H9 (cell line): ENCODE measurements at regions not wholly inside any gene's neighbourhood (a gene's known extent, or its start where the extent isn't known, plus 50 kb on each side); places are given as distances from the start of the nearest gene placed in this dataset.

Experiments used
- DNase-seq: peaks from one replicate; pipeline ENCODE4 v3.0.0-alpha.2; 2017
- H2AFZ ChIP-seq: one replicate; pipeline ENCODE4 v1.6.1; 2013; ENCODE audit warnings: mild to moderate bottlenecking, low read length, control low read depth, moderate library complexity
- H2AK5ac ChIP-seq: 2 replicates; pipeline ENCODE4 v1.6.1; 2013; ENCODE audit warnings: low read length, control low read depth, mixed read lengths; ENCODE audit not compliant: insufficient read length
- H2BK120ac ChIP-seq: one replicate; pipeline ENCODE4 v1.6.1; 2013; ENCODE audit warnings: low read depth, mild to moderate bottlenecking, low read length, control low read depth, inconsistent platforms; ENCODE audit not compliant: poor library complexity, severe bottlenecking
- H2BK12ac ChIP-seq: 2 replicates; pipeline ENCODE4 v1.6.1; 2013; ENCODE audit warnings: low read length, control low read depth, mixed read lengths, low read depth; ENCODE audit not compliant: insufficient read length
- H2BK15ac ChIP-seq: 2 replicates; pipeline ENCODE4 v1.6.1; 2013; ENCODE audit warnings: low read depth, low read length, control low read depth
- H2BK20ac ChIP-seq: one replicate; pipeline ENCODE4 v1.6.1; 2013; ENCODE audit warnings: low read depth, mild to moderate bottlenecking, low read length, control low read depth, inconsistent platforms; ENCODE audit not compliant: poor library complexity, severe bottlenecking
- H2BK5ac ChIP-seq: 2 replicates; pipeline ENCODE4 v1.6.1; 2013; ENCODE audit warnings: low read length, control low read depth, mixed read lengths; ENCODE audit not compliant: insufficient read length
- H3K14ac ChIP-seq: 2 replicates; pipeline ENCODE4 v1.6.1; 2013; ENCODE audit warnings: low read length, control low read depth; ENCODE audit not compliant: insufficient read depth
- H3K18ac ChIP-seq: 2 replicates; pipeline ENCODE4 v1.6.1; 2013; ENCODE audit warnings: low read depth, mild to moderate bottlenecking, mixed read lengths, low read length, control low read depth; ENCODE audit not compliant: insufficient read length
- H3K23ac ChIP-seq: 2 replicates; pipeline ENCODE4 v1.6.1; 2013; ENCODE audit warnings: low read length, control low read depth, mixed read lengths, low read depth; ENCODE audit not compliant: insufficient read length
- H3K23me2 ChIP-seq: 2 replicates; pipeline ENCODE4 v1.6.1; 2013; ENCODE audit warnings: low read depth, mild to moderate bottlenecking, mixed read lengths, low read length, control low read depth; ENCODE audit not compliant: insufficient read length, poor library complexity, severe bottlenecking
- H3K27ac ChIP-seq: 2 replicates; pipeline ENCODE4 v1.5.1; 2013; ENCODE audit warnings: low read length, control low read depth, mixed read lengths, low read depth; ENCODE audit not compliant: insufficient read length
- H3K27me3 ChIP-seq: 2 replicates; pipeline ENCODE4 v1.6.1; 2013; ENCODE audit warnings: low read length, control low read depth, inconsistent platforms; ENCODE audit not compliant: insufficient read depth
- H3K4ac ChIP-seq: 2 replicates; pipeline ENCODE4 v1.6.1; 2013; ENCODE audit warnings: low read depth, mild to moderate bottlenecking, control low read depth, inconsistent platforms, low read length, moderate library complexity
- H3K4me1 ChIP-seq: 2 replicates; pipeline ENCODE4 v1.6.1; 2013; ENCODE audit warnings: low read length, control low read depth, inconsistent platforms; ENCODE audit not compliant: insufficient read depth
- H3K4me2 ChIP-seq: 2 replicates; pipeline ENCODE4 v1.6.1; 2013; ENCODE audit warnings: low read length, control low read depth, mixed read lengths; ENCODE audit not compliant: insufficient read length, insufficient read depth
- H3K56ac ChIP-seq: 2 replicates; pipeline ENCODE4 v1.6.1; 2013; ENCODE audit warnings: low read depth, mild to moderate bottlenecking, mixed read lengths, low read length, control low read depth; ENCODE audit not compliant: insufficient read length
- H3K79me1 ChIP-seq: 2 replicates; pipeline ENCODE4 v1.6.1; 2013; ENCODE audit warnings: low read depth, mild to moderate bottlenecking, moderate library complexity, low read length, control low read depth, inconsistent platforms; ENCODE audit not compliant: insufficient read depth, poor library complexity, severe bottlenecking
- H3K79me2 ChIP-seq: 2 replicates; pipeline ENCODE4 v1.6.1; 2013; ENCODE audit warnings: low read length, control low read depth, inconsistent platforms; ENCODE audit not compliant: insufficient read depth
- H3K9ac ChIP-seq: 2 replicates; pipeline ENCODE4 v1.6.1; 2013; ENCODE audit warnings: low read length, control low read depth, mixed read lengths; ENCODE audit not compliant: insufficient read length; ENCODE audit errors: extremely low read depth
- H3K9me3 ChIP-seq: one replicate; pipeline ENCODE4 v1.6.1; 2013; ENCODE audit warnings: low read depth, low read length, inconsistent platforms; ENCODE audit not compliant: control insufficient read depth
- H3T11ph ChIP-seq: one replicate; pipeline ENCODE4 v1.6.1; 2013; ENCODE audit warnings: mild to moderate bottlenecking, low read length, control low read depth, inconsistent platforms
- H4K20me1 ChIP-seq: one replicate; pipeline ENCODE4 v1.6.1; 2013; ENCODE audit not compliant: control insufficient read depth, insufficient read length, insufficient read depth
- H4K5ac ChIP-seq: 2 replicates; pipeline ENCODE4 v1.6.1; 2013; ENCODE audit warnings: low read depth, mild to moderate bottlenecking, mixed read lengths, low read length, control low read depth; ENCODE audit not compliant: insufficient read length
- H4K8ac ChIP-seq: replicated peaks from 2 replicates; pipeline ENCODE4 v1.6.1; 2013; ENCODE audit warnings: low read length, control low read depth, mixed read lengths, low read depth; ENCODE audit not compliant: insufficient read length
- H4K91ac ChIP-seq: 2 replicates; pipeline ENCODE4 v1.6.1; 2013; ENCODE audit warnings: low read depth, mild to moderate bottlenecking, moderate library complexity, mixed read lengths, low read length, control low read depth; ENCODE audit not compliant: insufficient read length
- H3K27ac Mint-ChIP-seq, 3 experiments: 2 replicates in 2 of 3; 3 replicates in 1 of 3; pipeline ENCODE4 v1.8.0; 2020 to 2021; ENCODE audit warnings: mixed read lengths in 3 of 3, mild to moderate bottlenecking in 1 of 3, moderate library complexity in 1 of 3
- H3K27me3 Mint-ChIP-seq: 2 replicates; pipeline ENCODE4 v1.8.0; 2021; ENCODE audit warnings: low read depth, mild to moderate bottlenecking, moderate library complexity, mixed read lengths
- H3K36me3 Mint-ChIP-seq, 3 experiments: 2 replicates in 2 of 3; 3 replicates in 1 of 3; pipeline ENCODE4 v1.8.0; 2020 to 2021; ENCODE audit warnings: low read depth in 3 of 3, mixed read lengths in 3 of 3; ENCODE audit not compliant: insufficient read depth in 1 of 3
- H3K4me1 Mint-ChIP-seq, 2 experiments: 2 replicates each; pipeline ENCODE4 v1.8.0; 2020; ENCODE audit warnings: mixed read lengths in 2 of 2
- H3K4me3 Mint-ChIP-seq, 2 experiments: 2 replicates in 1 of 2; 3 replicates in 1 of 2; pipeline ENCODE4 v1.8.0; 2020 to 2021; ENCODE audit warnings: mild to moderate bottlenecking in 2 of 2, mixed read lengths in 2 of 2, moderate library complexity in 1 of 2
- H3K9me3 Mint-ChIP-seq, 2 experiments: 2 replicates in 1 of 2; 3 replicates in 1 of 2; pipeline ENCODE4 v1.8.0; 2020; ENCODE audit warnings: mild to moderate bottlenecking in 2 of 2, mixed read lengths in 2 of 2, moderate library complexity in 1 of 2
- CTCF ChIP-seq: fragments of 200-600 bp; sonication (generic); conservative IDR thresholded peaks from 3 replicates; pipeline ENCODE4 v1.8.0; 2021; ENCODE audit warnings: antibody characterized with exemption, mild to moderate bottlenecking
- WGBS: extraction: QIAGEN DNeasy Blood & Tissue Kit; methylation state at CpG from one replicate; pipeline ENCODE4 v1.1.7; 2013; ENCODE audit warnings: missing lambda C conversion rate, low lambda C conversion rate, mixed read lengths; ENCODE audit not compliant: insufficient read length; ENCODE audit errors: extremely low coverage; 5-methylcytosine and 5-hydroxymethylcytosine counted together

DNA sequence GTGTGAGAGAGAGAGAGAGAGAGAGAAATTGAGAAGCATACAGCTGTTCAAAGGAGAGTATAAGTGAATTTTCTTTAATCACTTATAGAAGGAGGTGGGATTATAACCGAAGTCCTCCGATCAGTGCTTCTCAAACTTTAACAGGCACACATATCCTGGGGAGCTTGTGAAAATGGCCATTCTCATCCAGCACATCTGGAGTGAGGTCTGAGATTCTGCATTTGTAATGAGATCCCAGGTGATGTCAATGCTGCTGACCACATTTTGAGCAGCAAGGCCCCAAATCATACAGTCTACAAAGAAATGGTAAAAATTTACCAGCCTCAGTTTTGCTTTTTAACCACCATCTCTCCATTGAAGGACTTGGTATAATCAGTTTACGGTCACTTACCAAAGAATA lies 219.0 kb downstream of the PTEN start:
- peaks cover 11 to 15% of the 10 kb centered on the region in 2 experiments for H3K4me1 Mint-ChIP-seq
- H3K23ac ChIP-seq: no peak overlapping the region
- no peaks in the 10 kb centered on the region for H4K20me1 ChIP-seq
- H3K79me1 ChIP-seq: no peaks in the 10 kb centered on the region
- H3K4me1 ChIP-seq: no peaks in the 10 kb centered on the region; the same call in 1 of the 2 replicates
- H3K9me3 Mint-ChIP-seq: no peaks in the 10 kb centered on the region
- H3T11ph ChIP-seq: no peak overlapping the region
- no peak for TF ChIP-seq CTCF
- no peak overlapping the region for H3K9ac ChIP-seq
- H3K14ac ChIP-seq: no peak overlapping the region
- H2BK15ac ChIP-seq: no peak overlapping the region
- H3K79me2 ChIP-seq: no peaks in the 10 kb centered on the region
- H3K27ac ChIP-seq: no peak overlapping the region
- no peak overlapping the region for H2AFZ ChIP-seq
- H3K36me3 Mint-ChIP-seq: no peaks in the 10 kb centered on the region
- no peak overlapping the region for H2BK20ac ChIP-seq
- no peak overlapping the region for H3K4me3 Mint-ChIP-seq
- DNase-seq: no peak
- no peak overlapping the region for H3K4me2 ChIP-seq
- H4K8ac ChIP-seq: no peak overlapping the region
- H3K18ac ChIP-seq: no peak overlapping the region
- no peaks in the 10 kb centered on the region for H3K27me3 Mint-ChIP-seq
- WGBS: no CpG with 5 or more reads among the region's 3 CpGs
- no peak overlapping the region for H2BK120ac ChIP-seq
- H4K5ac ChIP-seq: no peak overlapping the region
- H4K91ac ChIP-seq: no peak overlapping the region
- H3K4ac ChIP-seq: no peak overlapping the region
- H3K23me2 ChIP-seq: no peaks in the 10 kb centered on the region
- H3K56ac ChIP-seq: no peak overlapping the region
- no peaks in the 10 kb centered on the region for H3K27me3 ChIP-seq
- H2AK5ac ChIP-seq: no peak overlapping the region
- no peak overlapping the region for H3K27ac Mint-ChIP-seq
- no peak overlapping the region for H2BK12ac ChIP-seq
- no peak overlapping the region for H2BK5ac ChIP-seq
- H3K9me3 ChIP-seq: no peaks in the 10 kb centered on the region
